ENCODE measurements at regions not wholly inside any gene's neighbourhood (a gene's known extent, or its start where the extent isn't known, plus 50 kb on each side); places are given as distances from the start of the nearest gene placed in this dataset.
"Not testable (repeated sequence)": the region's sequence is repeated elsewhere in the genome, so short reads cannot be mapped to it uniquely, and the experiment has no call there.

GRCh38 chr10:106384496-106384895 lies 780.0 kb downstream of the SORCS1 start:
- DNase-seq (ENCODE audit: low spot score): no peak

DNA sequence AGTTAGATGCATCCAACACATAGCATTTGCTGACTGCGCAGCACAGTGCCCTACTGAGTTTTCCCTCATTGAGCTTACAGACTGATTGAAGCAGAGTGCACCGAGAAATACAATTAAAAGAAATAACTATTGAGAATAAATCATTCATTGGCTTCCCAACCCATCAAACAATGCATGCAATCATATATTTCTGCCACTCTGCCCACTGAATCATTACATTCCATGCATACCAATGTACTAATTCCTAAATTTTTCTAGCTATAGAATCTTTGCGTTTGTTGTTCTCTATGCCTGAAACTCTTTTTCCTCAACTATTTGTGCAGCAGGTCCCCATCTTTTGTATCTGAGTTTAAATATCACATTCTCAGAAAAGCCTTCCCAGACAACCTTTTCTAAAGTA lies 783.8 kb downstream of the SORCS1 start:
- DNase-seq (ENCODE audit: low spot score): no peak

GRCh38 chr10:106378251-106378650 lies 786.3 kb downstream of the SORCS1 start:
- no peak for DNase-seq (ENCODE audit: low spot score)

DNA sequence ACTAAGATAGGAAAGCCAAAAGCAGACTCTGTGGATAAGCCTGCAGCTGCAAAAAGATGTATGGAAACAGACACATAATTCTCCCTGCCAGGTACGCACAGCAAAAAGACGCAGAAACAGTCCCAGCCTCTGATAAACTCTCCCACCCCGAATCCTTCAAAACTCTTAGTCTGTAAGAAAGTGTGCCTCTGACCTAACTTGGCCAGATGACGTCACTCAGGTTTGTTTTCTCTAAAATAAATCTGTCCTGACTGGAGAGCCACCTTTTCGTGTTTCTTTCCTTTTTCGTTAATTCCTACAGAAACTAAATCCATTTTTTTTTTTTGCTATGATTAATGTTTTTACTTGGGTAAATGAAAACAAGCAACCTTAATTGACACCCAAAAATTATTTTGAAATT lies 793.8 kb downstream of the SORCS1 start:
- DNase-seq (ENCODE audit: low spot score): no peak

DNA sequence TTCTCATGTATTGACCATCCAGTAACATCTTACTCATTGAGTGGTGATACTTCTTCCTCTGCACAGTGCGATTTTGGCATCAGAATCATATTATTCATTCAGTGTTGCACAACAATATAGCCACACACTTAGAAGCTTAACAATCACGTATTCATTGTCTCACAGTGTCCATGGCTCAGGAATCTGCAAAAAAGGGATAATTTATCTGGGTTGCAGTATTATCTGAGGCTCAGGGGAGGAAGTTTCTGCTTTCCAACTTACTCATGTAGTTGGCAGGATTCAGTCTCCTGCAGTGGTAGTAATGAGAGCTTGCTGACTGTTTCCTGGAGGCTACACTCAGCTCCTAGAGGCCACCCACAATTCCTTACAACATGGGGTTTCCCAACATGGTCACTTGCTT lies 803.6 kb downstream of the SORCS1 start:
- DNase-seq (ENCODE audit: low spot score): no peak

DNA sequence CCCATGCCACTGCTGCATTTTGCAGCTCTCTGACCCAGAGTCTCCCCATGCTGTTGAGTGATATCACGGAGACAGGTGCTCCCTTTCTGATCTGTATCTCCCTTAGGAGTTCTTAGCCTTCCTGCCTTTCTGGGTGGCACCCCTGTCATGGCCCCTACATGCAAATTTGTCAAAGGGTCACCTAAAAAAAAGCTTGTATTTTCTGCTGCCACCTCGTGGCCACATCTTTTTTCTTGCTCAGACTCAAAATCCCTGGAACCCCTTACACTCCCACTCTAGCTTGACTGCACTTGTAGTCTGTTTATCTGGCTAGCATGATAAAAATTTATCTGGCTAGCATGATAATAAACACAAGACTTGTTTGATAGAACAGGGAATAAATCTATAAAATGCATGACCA lies 809.1 kb downstream of the SORCS1 start:
- no peak for DNase-seq (ENCODE audit: low spot score)

- DNase-seq (ENCODE audit: low spot score): no peak
These were observed 815.6 kb downstream of the SORCS1 start for GRCh38 chr10:106348933-106349332.

DNA sequence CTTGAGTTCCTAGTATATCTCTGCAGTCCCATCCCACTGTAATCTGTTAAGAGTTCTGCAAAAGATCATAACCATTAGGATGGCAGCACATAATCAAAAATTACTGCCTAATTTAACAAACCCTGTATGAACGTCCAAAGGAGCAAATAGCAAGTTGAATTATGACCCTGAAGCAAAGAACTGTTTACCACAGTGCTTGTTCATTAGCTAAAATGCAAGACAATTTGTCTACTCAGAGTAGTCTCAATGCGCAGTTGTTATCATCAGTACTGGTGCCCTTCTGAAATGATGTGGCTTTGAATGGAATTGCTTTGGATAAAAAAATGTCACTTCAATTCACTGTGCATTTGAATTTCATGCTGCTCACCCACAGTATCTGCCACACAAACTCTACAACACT lies 817.0 kb downstream of the SORCS1 start:
- DNase-seq (ENCODE audit: low spot score): no peak

DNA sequence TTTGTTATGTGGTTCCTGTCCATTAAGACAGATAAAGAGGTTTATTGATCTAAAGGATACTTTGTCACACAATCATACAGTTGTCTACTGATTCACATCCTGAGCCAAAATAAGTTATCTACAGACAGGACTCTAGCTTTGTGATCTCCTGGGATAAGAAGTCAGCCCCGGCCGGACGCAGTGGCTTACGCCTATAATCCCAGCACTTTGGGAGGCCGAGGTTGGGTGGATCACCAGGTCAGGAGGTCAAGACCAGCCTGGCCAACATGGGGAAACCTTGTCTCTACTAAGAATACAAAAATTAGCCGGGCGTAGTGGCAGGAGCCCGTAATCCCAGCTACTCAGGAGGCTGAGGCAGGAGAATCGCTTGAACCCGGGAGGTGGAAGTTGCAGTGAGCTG lies 821.0 kb downstream of the SORCS1 start:
- not testable (repeated sequence) for DNase-seq (ENCODE audit: low spot score)

GRCh38 chr10:106341356-106341755 lies 823.1 kb downstream of the SORCS1 start:
- no peak for DNase-seq (ENCODE audit: low spot score)

DNA sequence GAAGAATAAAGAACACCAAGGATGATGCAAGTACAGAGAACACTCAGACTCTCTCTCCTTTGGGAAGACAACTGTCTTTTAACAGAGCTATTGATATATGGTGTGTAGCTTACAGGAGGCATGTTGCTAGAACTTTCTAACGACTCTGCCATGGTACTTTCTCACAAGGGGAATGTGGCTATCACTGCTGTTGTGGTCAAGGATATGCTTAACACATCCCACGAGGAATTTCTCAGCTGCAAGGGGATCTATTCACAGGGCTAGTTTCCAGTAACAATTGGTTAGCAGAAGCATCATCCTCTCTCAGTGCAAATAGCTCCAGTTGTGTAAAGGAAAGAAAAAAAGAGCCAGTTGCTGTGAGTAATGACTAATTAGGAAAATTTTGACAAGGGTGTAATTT lies 826.0 kb downstream of the SORCS1 start:
- DNase-seq (ENCODE audit: low spot score): no peak

GRCh38 chr10:106336874-106337273 lies 827.6 kb downstream of the SORCS1 start:
- DNase-seq (ENCODE audit: low spot score): no peak

- no peak for DNase-seq (ENCODE audit: low spot score)
These were observed 836.8 kb downstream of the SORCS1 start for GRCh38 chr10:106327747-106328146.

DNA sequence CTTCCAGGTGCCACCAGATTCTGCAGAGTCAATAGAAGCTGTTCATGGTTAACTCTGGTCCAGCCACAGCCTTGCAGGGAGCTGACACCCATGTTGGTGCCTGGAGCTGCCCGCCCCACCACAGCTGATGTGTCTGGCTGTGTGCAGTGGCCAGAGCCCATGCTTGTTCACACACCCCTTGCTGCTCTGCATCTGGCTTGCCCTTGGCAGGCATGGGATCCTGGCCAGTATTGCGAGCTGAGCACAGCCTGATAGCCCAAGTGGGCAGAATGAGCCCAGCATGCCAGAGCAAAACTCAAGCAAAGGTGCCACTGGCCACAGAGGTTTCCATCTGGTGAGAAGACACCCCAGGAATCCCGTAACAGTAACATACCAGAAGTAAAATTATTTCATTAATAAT lies 843.6 kb downstream of the SORCS1 start:
- DNase-seq (ENCODE audit: low spot score): no peak

GRCh38 chr10:106320078-106320477 lies 844.4 kb downstream of the SORCS1 start:
- DNase-seq (ENCODE audit: low spot score): no peak

DNA sequence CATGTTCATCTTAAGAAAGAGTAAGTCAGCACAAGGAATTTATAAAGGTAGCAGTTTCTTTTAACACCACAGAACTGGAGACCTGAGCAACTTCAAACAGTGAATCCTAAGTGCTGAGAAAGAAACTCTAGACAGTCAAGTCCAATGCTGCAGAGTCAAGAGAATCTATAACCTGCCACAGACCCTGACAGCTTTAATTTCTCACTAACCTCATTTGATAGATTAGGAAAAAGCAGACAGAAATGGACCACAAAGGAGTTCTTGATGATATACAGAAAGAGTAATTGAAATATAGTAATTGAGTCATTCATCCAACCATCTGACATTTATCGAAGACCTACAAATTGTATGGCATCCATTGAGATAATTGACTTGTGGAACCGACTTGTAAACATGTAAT lies 847.0 kb downstream of the SORCS1 start:
- DNase-seq (ENCODE audit: low spot score): no peak

DNA sequence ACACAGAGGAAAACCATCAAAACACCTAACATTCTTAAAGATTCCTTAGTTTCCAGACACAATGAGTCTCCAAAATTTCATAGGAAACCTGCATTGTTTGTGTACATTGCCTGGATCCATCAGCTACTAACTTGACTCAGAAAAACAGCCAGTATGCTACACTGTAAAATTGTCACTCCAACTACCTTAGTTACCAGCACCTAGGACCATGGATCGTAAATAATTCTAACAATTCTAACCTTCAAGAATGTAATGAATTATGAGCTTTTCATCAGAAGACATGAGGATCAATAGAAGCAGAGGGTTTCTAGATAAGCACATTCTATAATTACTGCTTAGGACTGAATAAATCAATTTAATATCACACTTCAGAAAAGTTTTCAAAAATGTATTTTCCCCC lies 851.5 kb downstream of the SORCS1 start:
- DNase-seq (ENCODE audit: low spot score): no peak

DNA sequence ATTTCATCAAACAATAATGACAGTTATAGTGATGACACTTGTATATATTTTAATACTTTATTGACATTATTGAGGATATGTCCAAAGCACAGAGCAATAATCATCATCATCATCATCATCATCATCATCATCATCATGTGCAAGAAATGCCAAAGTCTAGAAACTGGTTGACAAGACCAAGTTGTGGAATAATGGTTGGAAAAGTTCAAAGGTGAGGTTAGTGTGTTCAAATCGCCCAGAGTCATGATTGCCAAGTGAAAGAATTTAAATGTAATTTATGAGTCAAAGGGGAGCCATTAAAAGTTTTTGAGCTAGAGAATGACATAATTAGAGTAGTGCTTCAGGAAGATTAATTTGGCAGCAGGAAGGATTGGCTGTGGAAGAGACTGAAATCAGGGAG lies 852.4 kb downstream of the SORCS1 start:
- DNase-seq (ENCODE audit: low spot score): no peak

DNA sequence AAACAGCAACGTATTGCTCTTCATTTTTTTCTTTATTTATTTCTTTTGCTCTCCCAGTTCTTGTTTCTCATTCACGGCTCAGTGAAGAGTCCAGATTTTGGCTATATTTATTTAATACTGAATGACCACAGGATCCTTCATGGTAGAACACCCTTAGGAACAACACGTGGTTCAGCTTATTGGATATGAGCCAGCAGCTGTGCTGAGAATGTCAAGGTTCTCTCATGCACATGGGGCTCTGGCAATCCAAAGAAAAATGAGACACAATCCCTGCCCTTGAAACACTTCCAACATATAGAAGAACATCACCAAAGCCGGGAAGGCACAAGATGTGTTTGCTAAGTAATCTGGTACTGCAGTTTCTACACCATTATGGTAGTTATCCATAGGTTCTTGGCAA lies 852.9 kb downstream of the SORCS1 start:
- DNase-seq (ENCODE audit: low spot score): no peak

DNA sequence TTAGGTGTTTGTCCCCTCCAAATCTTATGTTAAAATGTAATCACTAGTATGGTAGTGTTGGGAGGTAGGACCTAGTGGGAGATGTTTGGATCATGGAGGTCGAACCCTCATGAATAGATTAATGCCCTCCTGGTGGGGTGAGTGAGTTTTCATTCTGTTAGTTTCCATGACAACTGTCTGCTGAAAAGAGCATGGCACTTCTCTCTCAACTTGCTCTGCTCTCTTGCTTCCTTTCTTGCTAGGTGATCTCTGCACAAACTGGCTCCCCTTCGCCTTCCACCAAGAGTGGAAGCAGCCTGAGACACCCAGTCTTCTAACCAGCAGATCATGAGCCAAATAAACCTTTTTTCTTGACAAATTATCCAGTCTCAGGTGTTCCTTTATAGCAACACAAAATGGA lies 853.9 kb downstream of the SORCS1 start:
- DNase-seq (ENCODE audit: low spot score): no peak

DNA sequence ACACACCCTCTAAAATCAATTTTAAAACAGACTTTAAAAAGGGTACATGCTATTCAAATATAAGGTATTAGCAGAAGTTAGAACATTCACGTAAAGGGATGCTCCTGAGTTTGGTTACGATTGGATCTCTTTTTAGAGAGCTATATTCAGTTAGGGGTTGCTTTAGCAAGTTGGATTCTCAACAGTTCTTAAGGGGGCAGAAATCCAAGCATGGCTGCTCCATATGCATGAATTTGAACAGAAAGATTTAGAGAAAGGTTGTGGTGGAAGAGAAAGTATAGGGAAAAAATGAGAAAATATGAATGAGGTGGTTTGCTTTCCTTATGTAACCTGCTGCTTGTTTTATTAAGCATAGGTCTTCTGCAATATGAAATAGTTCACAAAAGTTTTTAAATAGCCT lies 855.1 kb downstream of the SORCS1 start:
- no peak for DNase-seq (ENCODE audit: low spot score)

GRCh38 chr10:106308284-106308683 lies 856.2 kb downstream of the SORCS1 start:
- DNase-seq (ENCODE audit: low spot score): no peak

- DNase-seq (ENCODE audit: low spot score): no peak
These were observed 860.5 kb downstream of the SORCS1 start for GRCh38 chr10:106304056-106304455.

DNA sequence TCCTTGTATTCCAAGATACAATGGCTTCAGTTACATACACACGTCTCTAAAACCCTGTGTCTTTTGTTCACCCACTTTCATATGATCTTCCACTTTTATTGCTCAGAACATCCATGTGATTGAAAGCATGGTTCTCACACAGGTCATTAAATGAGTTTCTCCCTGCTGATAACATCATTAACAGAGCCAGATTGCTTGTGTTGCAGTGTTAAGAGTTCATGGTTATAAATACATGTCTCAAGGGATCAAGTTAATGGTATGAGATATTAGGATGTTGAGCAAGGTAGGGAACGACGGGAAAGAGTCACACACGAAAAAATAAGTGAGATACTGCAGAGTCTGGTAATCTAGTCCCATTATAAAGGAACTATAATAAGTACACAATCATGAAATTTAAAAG lies 861.5 kb downstream of the SORCS1 start:
- no peak for DNase-seq (ENCODE audit: low spot score)

DNA sequence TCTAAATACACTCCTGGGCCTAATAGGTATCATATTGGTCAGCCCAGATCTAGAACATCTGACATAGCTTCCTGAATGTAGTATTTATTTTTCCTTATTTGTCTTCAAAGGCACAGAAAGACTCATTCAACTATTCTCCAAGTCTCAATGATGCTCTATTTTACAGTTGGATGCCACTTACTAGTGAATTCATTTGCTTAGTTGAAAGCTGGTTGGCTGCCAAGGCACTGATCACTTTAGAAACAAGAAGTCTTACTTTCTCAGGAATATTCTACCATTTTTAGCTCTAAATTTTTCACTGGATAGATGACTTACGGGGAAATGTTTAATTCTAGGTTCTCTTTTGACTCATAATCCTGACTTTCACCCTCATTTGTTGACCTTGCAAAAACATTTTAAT lies 863.4 kb downstream of the SORCS1 start:
- no peak for DNase-seq (ENCODE audit: low spot score)

All from CD4-positive, alpha-beta T cell treated with Interleukin-2 at 100 ng/mL for 4 hours (primary cell).